GM12891 (cell line): ENCODE measurements at regions not wholly inside any gene's neighbourhood (a gene's known extent, or its start where the extent isn't known, plus 50 kb on each side); places are given as distances from the start of the nearest gene placed in this dataset.

Experiments
- POLR2A ChIP-seq: IDR thresholded peaks from 2 replicates; pipeline ENCODE4 v1.6.1; 2011; ENCODE audit warnings: low read depth, low read length, control low read depth
- POLR2AphosphoS5 ChIP-seq: IDR thresholded peaks from 2 replicates; pipeline ENCODE4 v1.6.1; 2011; ENCODE audit warnings: low read depth, low read length, control low read depth

GRCh38 chr6:156627524-156627923 is 149.7 kb upstream of the ARID1B start:
- no peak for TF ChIP-seq POLR2AphosphoS5
- no peak for TF ChIP-seq POLR2A
